Mucosa of descending colon (tissue), 3 donors: ENCODE measurements at regions not wholly inside any gene's neighbourhood (a gene's known extent, or its start where the extent isn't known, plus 50 kb on each side); places are given as distances from the start of the nearest gene placed in this dataset.

Source experiments
- ATAC-seq: fragments of 200-7000 bp; cut with Tn5 transposase; one replicate; pipeline ENCODE4 v1.9.1; 2020; ENCODE audit warnings: mild to moderate bottlenecking, moderate library complexity
- DNase-seq, 3 donors: peaks; one replicate each; pipeline ENCODE4 v3.0.0-alpha.2; 2020
- H3K36me3 ChIP-seq: fragments of 200-600 bp; one replicate; pipeline ENCODE4 v1.8.0; 2021; ENCODE audit warnings: low read depth, mild to moderate bottlenecking
- H3K4me1 ChIP-seq: fragments of 200-600 bp; one replicate; pipeline ENCODE4 v1.8.0; 2021; ENCODE audit warnings: low read depth, mild to moderate bottlenecking
- H3K4me3 ChIP-seq: fragments of 200-600 bp; one replicate; pipeline ENCODE4 v1.8.0; 2021; ENCODE audit warnings: mild to moderate bottlenecking
- H3K9me3 ChIP-seq: fragments of 200-600 bp; one replicate; pipeline ENCODE4 v1.8.0; 2021; ENCODE audit warnings: mild to moderate bottlenecking
- intact Hi-C, 2 donors: fragments of 100-400 bp; cut with DNase I in 1 of 2; cut with micrococcal nuclease in 1 of 2; formaldehyde crosslinking; loops; one replicate each; pipeline versions ENCODE4 v1.11.0 to v1.11.1; 2022; cut with DNase I, micrococcal nuclease
- TF ChIP-seq, protein P1 (sequence below): fragments of 200-600 bp; IDR thresholded peaks from one replicate; pipeline ENCODE4 v1.8.0; 2022; ENCODE audit warnings: antibody characterized with exemption, mild to moderate bottlenecking
- donor health status: DM: no; HTN: no; CAD: no; lungs with moderate emphysema.
- donor health status: DM: no; HTN: no; CAD: no.
- donor health status: DM: no; HTN: yes; CAD: no.

DNA sequence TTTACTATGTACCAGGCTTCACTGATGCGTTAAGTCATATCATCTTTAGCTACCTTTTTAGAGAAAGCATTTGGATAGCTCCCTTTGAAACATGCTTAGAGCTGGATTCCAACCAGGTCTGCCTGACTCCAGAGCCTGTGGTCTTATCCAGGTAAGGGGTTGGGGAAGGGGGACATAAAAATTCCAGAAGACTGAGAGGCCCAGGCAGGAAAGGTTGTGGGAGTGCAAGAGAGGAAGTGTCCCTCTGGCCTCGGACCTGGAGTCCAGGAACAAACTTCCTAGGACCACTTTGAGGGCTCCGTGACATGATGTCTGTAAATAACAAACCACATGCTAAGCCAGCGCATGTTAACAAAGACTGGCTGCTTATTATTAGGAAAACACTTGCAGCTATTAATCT is 163.0 kb upstream of the KCNG1 start:
- ATAC-seq = no peak
- intact Hi-C loops = no loop called here
- Histone ChIP-seq H3K4me3 (no peak overlapping the region), H3K9me3 (no peaks in the 10 kb centered on the region), H3K4me1 (no peaks in the 10 kb centered on the region), H3K36me3 (no peaks in the 10 kb centered on the region)
- TF ChIP-seq, protein P1, sequence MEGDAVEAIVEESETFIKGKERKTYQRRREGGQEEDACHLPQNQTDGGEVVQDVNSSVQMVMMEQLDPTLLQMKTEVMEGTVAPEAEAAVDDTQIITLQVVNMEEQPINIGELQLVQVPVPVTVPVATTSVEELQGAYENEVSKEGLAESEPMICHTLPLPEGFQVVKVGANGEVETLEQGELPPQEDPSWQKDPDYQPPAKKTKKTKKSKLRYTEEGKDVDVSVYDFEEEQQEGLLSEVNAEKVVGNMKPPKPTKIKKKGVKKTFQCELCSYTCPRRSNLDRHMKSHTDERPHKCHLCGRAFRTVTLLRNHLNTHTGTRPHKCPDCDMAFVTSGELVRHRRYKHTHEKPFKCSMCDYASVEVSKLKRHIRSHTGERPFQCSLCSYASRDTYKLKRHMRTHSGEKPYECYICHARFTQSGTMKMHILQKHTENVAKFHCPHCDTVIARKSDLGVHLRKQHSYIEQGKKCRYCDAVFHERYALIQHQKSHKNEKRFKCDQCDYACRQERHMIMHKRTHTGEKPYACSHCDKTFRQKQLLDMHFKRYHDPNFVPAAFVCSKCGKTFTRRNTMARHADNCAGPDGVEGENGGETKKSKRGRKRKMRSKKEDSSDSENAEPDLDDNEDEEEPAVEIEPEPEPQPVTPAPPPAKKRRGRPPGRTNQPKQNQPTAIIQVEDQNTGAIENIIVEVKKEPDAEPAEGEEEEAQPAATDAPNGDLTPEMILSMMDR = no peak
- no peak for DNase-seq

DNA sequence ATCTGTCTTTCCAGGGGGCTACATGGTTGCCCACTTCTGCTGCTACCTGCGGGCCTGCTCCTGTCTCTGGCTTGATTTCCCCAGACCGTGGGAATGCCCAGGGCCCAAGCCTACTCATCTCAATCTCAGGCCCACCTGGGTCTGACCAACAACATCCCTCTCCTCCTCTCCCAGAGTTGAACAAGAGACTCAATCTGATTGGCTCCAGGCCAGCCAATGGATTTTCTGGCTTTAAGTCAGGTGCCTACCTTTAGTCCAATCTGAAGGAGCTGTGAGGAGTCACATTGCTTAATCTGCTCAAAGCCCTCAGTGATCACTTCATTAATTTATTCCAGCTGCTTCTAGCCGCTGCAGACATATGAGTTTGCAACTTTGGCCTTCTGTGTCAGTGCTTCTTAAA is 162.4 kb upstream of the KCNG1 start:
- TF ChIP-seq, protein P1 = no peak
- Histone ChIP-seq H3K9me3 (no peaks in the 10 kb centered on the region), H3K4me1 (no peaks in the 10 kb centered on the region), H3K4me3 (no peak overlapping the region), H3K36me3 (no peaks in the 10 kb centered on the region)
- ATAC-seq (no peak), DNase-seq (no peak)
- intact Hi-C loops = no loop called here

DNA sequence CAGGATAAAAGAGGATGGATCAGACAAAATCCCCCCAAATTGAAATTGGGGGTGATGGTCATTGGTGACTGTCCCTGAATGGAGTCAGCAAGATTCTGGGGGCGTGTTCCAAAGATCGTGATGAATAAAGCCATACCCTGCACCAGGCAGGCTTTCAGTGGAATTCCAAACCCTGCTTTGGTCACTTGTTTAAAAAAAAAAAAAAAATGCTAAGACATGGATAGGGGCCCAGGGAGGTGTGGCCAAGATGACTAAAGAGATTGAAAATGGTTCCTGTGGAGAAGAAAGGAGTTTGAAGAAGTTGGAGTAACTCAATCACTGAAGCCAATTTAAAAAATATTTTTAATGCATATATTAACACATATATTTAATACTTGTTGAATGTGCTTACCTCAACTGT is 161.4 kb upstream of the KCNG1 start:
- ATAC-seq (no peak), DNase-seq (no peak)
- no peaks in the 10 kb centered on the region for H3K4me1 ChIP-seq
- intact Hi-C loops = no loop called here
- H3K36me3 ChIP-seq = no peaks in the 10 kb centered on the region
- no peaks in the 10 kb centered on the region for H3K9me3 ChIP-seq
- TF ChIP-seq, protein P1 = no peak
- H3K4me3 ChIP-seq = no peak overlapping the region

DNA sequence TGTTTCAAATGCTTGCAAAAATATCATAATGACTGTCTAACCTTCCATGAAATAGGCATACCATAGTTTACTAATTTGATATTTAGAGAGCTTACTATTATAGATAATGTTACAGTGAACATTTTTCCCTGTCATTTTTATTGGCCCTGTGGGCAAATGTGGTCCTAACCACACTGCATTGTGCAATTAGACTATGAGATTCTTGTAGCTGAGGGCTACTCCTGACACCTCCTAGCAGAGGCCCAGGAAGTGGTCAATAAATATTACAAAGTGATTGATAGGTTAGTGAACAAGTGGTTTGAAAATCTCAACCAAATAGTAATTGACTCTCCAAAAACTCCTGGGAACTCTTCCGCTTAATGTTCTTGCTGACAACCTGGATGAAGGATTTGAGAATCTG is 160.5 kb upstream of the KCNG1 start:
- Histone ChIP-seq H3K9me3 (no peaks in the 10 kb centered on the region), H3K4me1 (no peaks in the 10 kb centered on the region), H3K36me3 (no peaks in the 10 kb centered on the region), H3K4me3 (no peak overlapping the region)
- intact Hi-C loops = no loop called here
- TF ChIP-seq, protein P1 = no peak
- ATAC-seq (no peak), DNase-seq (no peak)

DNA sequence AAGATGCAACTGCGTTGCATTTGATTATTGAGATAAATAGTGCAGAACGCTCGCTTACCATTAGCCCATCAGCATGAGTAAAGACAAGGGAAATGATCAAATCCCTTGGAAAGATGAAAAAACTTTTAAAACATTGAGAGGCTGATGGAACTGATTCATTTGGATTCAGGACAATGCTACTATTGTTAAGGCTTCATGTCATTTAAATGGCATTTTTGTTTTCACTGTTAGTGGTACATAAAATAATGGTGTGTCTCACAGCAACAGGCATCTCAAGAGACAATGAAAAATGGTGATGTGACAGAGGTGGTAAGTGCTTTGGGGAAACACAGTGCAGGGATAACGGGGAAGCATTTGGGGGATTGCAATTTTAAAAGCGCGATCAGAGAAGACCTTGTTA is 159.7 kb upstream of the KCNG1 start:
- ATAC-seq = no peak
- no peaks in the 10 kb centered on the region for H3K4me1 ChIP-seq
- intact Hi-C loops = no loop called here
- no peak for DNase-seq
- TF ChIP-seq, protein P1 = no peak
- no peaks in the 10 kb centered on the region for H3K9me3 ChIP-seq
- H3K4me3 ChIP-seq = no peak overlapping the region
- H3K36me3 ChIP-seq = no peaks in the 10 kb centered on the region

DNA sequence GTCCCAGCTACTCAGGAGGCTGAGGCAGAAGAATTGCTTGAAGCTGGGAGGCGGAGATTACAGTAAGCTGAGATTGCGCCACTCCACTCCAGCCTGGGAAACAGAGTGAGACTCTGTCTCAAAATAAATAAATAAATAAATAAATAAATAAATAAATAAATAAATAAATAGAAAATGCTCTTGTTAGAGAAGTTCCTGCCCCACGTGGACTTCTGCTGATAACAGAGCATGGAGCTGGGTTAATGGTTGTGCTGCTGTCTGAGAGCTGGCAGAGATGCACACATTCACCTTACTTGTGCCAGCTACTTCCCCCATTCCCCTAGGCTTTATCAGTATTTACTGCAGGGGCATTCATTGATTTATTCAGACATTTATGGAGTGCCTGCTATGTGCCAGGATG is 155.2 kb upstream of the KCNG1 start:
- H3K4me1 ChIP-seq = no peaks in the 10 kb centered on the region
- no peak overlapping the region for H3K4me3 ChIP-seq
- ATAC-seq = no peak
- H3K36me3 ChIP-seq = no peaks in the 10 kb centered on the region
- TF ChIP-seq, protein P1 = no peak
- no peak for DNase-seq
- intact Hi-C loops = no loop called here
- no peaks in the 10 kb centered on the region for H3K9me3 ChIP-seq
